ENCODE measurements at regions not wholly inside any gene's neighbourhood (a gene's known extent, or its start where the extent isn't known, plus 50 kb on each side); places are given as distances from the start of the nearest gene placed in this dataset.

GRCh38 chr9:90331826-90332575 lies 310.6 kb downstream of the DIRAS2 start:
- no peak for DNase-seq
- Mint-ChIP-seq H3K4me3 (no peak overlapping the region), H3K9me3 (no peaks in the 10 kb centered on the region), H3K27me3 (peaks cover 22% of the 10 kb centered on the region), H3K27ac (no peak overlapping the region), H3K36me3 (ENCODE audit: low read depth) (no peaks in the 10 kb centered on the region), H3K4me1 (no peaks in the 10 kb centered on the region)
- intact Hi-C loops (cut with micrococcal nuclease): no loop called here

- Mint-ChIP-seq H3K9me3 (no peaks in the 10 kb centered on the region), H3K27me3 (peaks cover 22% of the 10 kb centered on the region), H3K4me1 (no peaks in the 10 kb centered on the region), H3K36me3 (ENCODE audit: low read depth) (no peaks in the 10 kb centered on the region), H3K27ac (no peak overlapping the region), H3K4me3 (no peak overlapping the region)
- no peak for DNase-seq
- intact Hi-C loops (cut with micrococcal nuclease): no loop called here
These were observed 309.4 kb downstream of the DIRAS2 start for GRCh38 chr9:90333226-90333625.

GRCh38 chr9:90340421-90340820 lies 302.2 kb downstream of the DIRAS2 start:
- Mint-ChIP-seq H3K4me1 (no peaks in the 10 kb centered on the region), H3K4me3 (no peak overlapping the region), H3K27me3 (peaks cover 13% of the 10 kb centered on the region), H3K36me3 (ENCODE audit: low read depth) (no peaks in the 10 kb centered on the region), H3K9me3 (no peaks in the 10 kb centered on the region), H3K27ac (no peak overlapping the region)
- intact Hi-C loops (cut with micrococcal nuclease): no loop called here
- DNase-seq: no peak

- no peak overlapping the region for H3K4me3 Mint-ChIP-seq
- H3K36me3 Mint-ChIP-seq (ENCODE audit: low read depth): no peaks in the 10 kb centered on the region
- intact Hi-C loops (cut with micrococcal nuclease): no loop called here
These were observed 300.0 kb downstream of the DIRAS2 start for GRCh38 chr9:90342607-90343006.

GRCh38 chr9:90343366-90343765 lies 299.3 kb downstream of the DIRAS2 start:
- Mint-ChIP-seq H3K27me3 (peaks cover 10% of the 10 kb centered on the region), H3K27ac (no peak overlapping the region), H3K36me3 (ENCODE audit: low read depth) (no peaks in the 10 kb centered on the region), H3K4me3 (no peak overlapping the region), H3K4me1 (no peaks in the 10 kb centered on the region), H3K9me3 (no peaks in the 10 kb centered on the region)
- DNase-seq: no peak
- intact Hi-C loops (cut with micrococcal nuclease): no loop called here

More at GRCh38 chr9:90342607-90343006, 300.0 kb downstream of the DIRAS2 start:
- Mint-ChIP-seq H3K9me3 (no peaks in the 10 kb centered on the region), H3K4me1 (no peaks in the 10 kb centered on the region), H3K27me3 (peaks cover 6% of the 10 kb centered on the region), H3K27ac (no peak overlapping the region)
- no peak for DNase-seq

GRCh38 chr9:90343991-90344390 lies 298.6 kb downstream of the DIRAS2 start:
- intact Hi-C loops (cut with micrococcal nuclease): no loop called here

GRCh38 chr9:90365666-90366065 lies 277.0 kb downstream of the DIRAS2 start:
- H3K36me3 Mint-ChIP-seq (ENCODE audit: low read depth): no peaks in the 10 kb centered on the region
- H3K9me3 Mint-ChIP-seq: no peaks in the 10 kb centered on the region
- intact Hi-C loops (cut with micrococcal nuclease): no loop called here
- H3K27ac Mint-ChIP-seq: no peak overlapping the region
- peaks cover 14% of the 10 kb centered on the region for H3K27me3 Mint-ChIP-seq
- no peaks in the 10 kb centered on the region for H3K4me1 Mint-ChIP-seq
- H3K4me3 Mint-ChIP-seq: no peak overlapping the region
- no peak for DNase-seq

More at GRCh38 chr9:90343991-90344390, 298.6 kb downstream of the DIRAS2 start:
- DNase-seq: no peak
- Mint-ChIP-seq H3K4me1 (no peaks in the 10 kb centered on the region), H3K4me3 (no peak overlapping the region), H3K27ac (no peak overlapping the region), H3K9me3 (no peaks in the 10 kb centered on the region), H3K27me3 (peaks cover 8% of the 10 kb centered on the region), H3K36me3 (ENCODE audit: low read depth) (no peaks in the 10 kb centered on the region)

GRCh38 chr9:90368241-90368640 lies 274.4 kb downstream of the DIRAS2 start:
- intact Hi-C loops (cut with micrococcal nuclease): no loop called here
- no peaks in the 10 kb centered on the region for H3K9me3 Mint-ChIP-seq

GRCh38 chr9:90368928-90369327 lies 273.7 kb downstream of the DIRAS2 start:
- DNase-seq: no peak

More at GRCh38 chr9:90368241-90368640, 274.4 kb downstream of the DIRAS2 start:
- Mint-ChIP-seq H3K27me3 (peaks cover 17% of the 10 kb centered on the region), H3K4me1 (no peaks in the 10 kb centered on the region), H3K4me3 (no peak overlapping the region), H3K27ac (no peak overlapping the region), H3K36me3 (ENCODE audit: low read depth) (no peaks in the 10 kb centered on the region)
- no peak for DNase-seq

GRCh38 chr9:90379771-90380170 lies 262.9 kb downstream of the DIRAS2 start:
- no peak overlapping the region for H3K4me3 Mint-ChIP-seq
- H3K36me3 Mint-ChIP-seq (ENCODE audit: low read depth): no peaks in the 10 kb centered on the region
- peaks cover 10% of the 10 kb centered on the region for H3K27me3 Mint-ChIP-seq
- intact Hi-C loops (cut with micrococcal nuclease): no loop called here
- H3K4me1 Mint-ChIP-seq: no peaks in the 10 kb centered on the region
- no peak for DNase-seq
- no peak overlapping the region for H3K27ac Mint-ChIP-seq
- no peaks in the 10 kb centered on the region for H3K9me3 Mint-ChIP-seq

More at GRCh38 chr9:90368928-90369327, 273.7 kb downstream of the DIRAS2 start:
- intact Hi-C loops (cut with micrococcal nuclease): no loop called here
- H3K4me1 Mint-ChIP-seq: no peaks in the 10 kb centered on the region
- H3K9me3 Mint-ChIP-seq: no peaks in the 10 kb centered on the region
- H3K27me3 Mint-ChIP-seq: peaks cover 14% of the 10 kb centered on the region
- no peak overlapping the region for H3K4me3 Mint-ChIP-seq
- H3K36me3 Mint-ChIP-seq (ENCODE audit: low read depth): no peaks in the 10 kb centered on the region
- no peak overlapping the region for H3K27ac Mint-ChIP-seq

- Mint-ChIP-seq H3K4me3 (no peak overlapping the region), H3K36me3 (ENCODE audit: low read depth) (no peaks in the 10 kb centered on the region), H3K9me3 (no peaks in the 10 kb centered on the region), H3K4me1 (no peaks in the 10 kb centered on the region), H3K27ac (no peak overlapping the region), H3K27me3 (peaks cover 16% of the 10 kb centered on the region)
- intact Hi-C loops (cut with micrococcal nuclease): no loop called here
- no peak for DNase-seq
These were observed 257.5 kb downstream of the DIRAS2 start for GRCh38 chr9:90385146-90385545.

GRCh38 chr9:90393365-90394152 lies 249.1 kb downstream of the DIRAS2 start:
- Mint-ChIP-seq H3K4me3 (no peak overlapping the region), H3K9me3 (no peaks in the 10 kb centered on the region), H3K36me3 (ENCODE audit: low read depth) (no peaks in the 10 kb centered on the region), H3K4me1 (no peaks in the 10 kb centered on the region), H3K27ac (no peak overlapping the region), H3K27me3 (peaks cover 13% of the 10 kb centered on the region)
- DNase-seq: no peak
- intact Hi-C loops (cut with micrococcal nuclease): no loop called here

- DNase-seq: no peak
- no peak overlapping the region for H3K27ac Mint-ChIP-seq
- peaks cover 6% of the 10 kb centered on the region for H3K27me3 Mint-ChIP-seq
- H3K36me3 Mint-ChIP-seq (ENCODE audit: low read depth): no peaks in the 10 kb centered on the region
- H3K9me3 Mint-ChIP-seq: no peaks in the 10 kb centered on the region
- H3K4me3 Mint-ChIP-seq: no peak overlapping the region
- intact Hi-C loops (cut with micrococcal nuclease): no loop called here
- no peaks in the 10 kb centered on the region for H3K4me1 Mint-ChIP-seq
These were observed 247.8 kb downstream of the DIRAS2 start for GRCh38 chr9:90394871-90395270.

- intact Hi-C loops (cut with micrococcal nuclease): no loop called here
- DNase-seq: no peak
- Mint-ChIP-seq H3K36me3 (ENCODE audit: low read depth) (no peaks in the 10 kb centered on the region), H3K4me1 (no peaks in the 10 kb centered on the region), H3K27me3 (peaks cover 9% of the 10 kb centered on the region), H3K4me3 (no peak overlapping the region), H3K9me3 (no peaks in the 10 kb centered on the region), H3K27ac (no peak overlapping the region)
These were observed 242.5 kb downstream of the DIRAS2 start for GRCh38 chr9:90400091-90400490.
